SK-N-MC (cell line): ENCODE measurements at regions not wholly inside any gene's neighbourhood (a gene's known extent, or its start where the extent isn't known, plus 50 kb on each side); places are given as distances from the start of the nearest gene placed in this dataset.

ENCODE experiments used
- EZH2 ChIP-seq: fragments of 200-600 bp; sonication (generic); IDR thresholded peaks from one replicate; pipeline ENCODE4 v1.6.1; 2017; ENCODE audit warnings: antibody characterized with exemption
- POLR2AphosphoS5 ChIP-seq: IDR thresholded peaks from 2 replicates; pipeline ENCODE4 v1.6.1; 2012; ENCODE audit warnings: mild to moderate bottlenecking, low read depth, low read length, borderline replicate concordance

GRCh38 chr10:1872151-1872726 is 134.9 kb upstream of the ADARB2 start:
- TF ChIP-seq POLR2AphosphoS5 (no peak), EZH2 (no peak)
